Tibial nerve (tissue), 4 donors: ENCODE measurements at regions not wholly inside any gene's neighbourhood (a gene's known extent, or its start where the extent isn't known, plus 50 kb on each side); places are given as distances from the start of the nearest gene placed in this dataset.

Experiments
- CTCF ChIP-seq, 5 experiments: fragments of 200-600 bp in 3 of 5; fragments of 450-650 bp in 2 of 5; sonication (generic) in 3 of 5; IDR thresholded peaks; one replicate each; pipeline ENCODE4 v1.5.1; 2016 to 2019; ENCODE audit warnings: antibody characterized with exemption in 5 of 5, mild to moderate bottlenecking in 3 of 5, moderate library complexity in 2 of 5
- EP300 ChIP-seq, 2 donors: sonication (generic); formaldehyde crosslinking; IDR thresholded peaks; one replicate each; pipeline ENCODE4 v1.6.1; 2017; ENCODE audit warnings: antibody characterized with exemption in 2 of 2, mild to moderate bottlenecking in 1 of 2

- TF ChIP-seq CTCF (IDR thresholded peaks at IDR 0.05) (no peak), EP300 (IDR thresholded peaks at IDR 0.05) (no peak)
Measured at GRCh38 chr10:10722422-10722821, 295.2 kb upstream of the CELF2 start.
